HepG2 (cell line): ENCODE measurements at regions not wholly inside any gene's neighbourhood (a gene's known extent, or its start where the extent isn't known, plus 50 kb on each side); places are given as distances from the start of the nearest gene placed in this dataset.

ENCODE experiments used
- EP300 ChIP-seq, 3 experiments: sonication (generic) in 1 of 3; formaldehyde crosslinking in 1 of 3; IDR thresholded peaks; 2 replicates each; pipeline versions ENCODE4 v1.5.1 to v1.6.1; 2011 to 2020; ENCODE audit warnings: low read depth in 2 of 3, low read length in 2 of 3, borderline replicate concordance in 1 of 3, improper control_type of control experiment in 1 of 3, mild to moderate bottlenecking in 1 of 3, missing genetic modification reagents in 1 of 3, moderate library complexity in 1 of 3
- GABPA ChIP-seq, 2 experiments: IDR thresholded peaks; 2 replicates each; pipeline ENCODE4 v1.6.1; 2011 to 2016; ENCODE audit warnings: low read depth in 2 of 2, low read length in 1 of 2, missing biosample characterization in 1 of 2, missing genetic modification characterization in 1 of 2
- GATA4 ChIP-seq: sonication (generic); IDR thresholded peaks from 2 replicates; pipeline ENCODE4 v1.6.1; 2016; ENCODE audit warnings: antibody characterized with exemption, low read depth, borderline replicate concordance
- GATAD2A ChIP-seq: IDR thresholded peaks from 2 replicates; pipeline ENCODE4 v1.6.1; 2016
- GRHL1 ChIP-seq: sonication (generic); formaldehyde crosslinking; conservative IDR thresholded peaks from 2 replicates; pipeline ENCODE4 v1.8.0; 2022; ENCODE audit warnings: missing genetic modification reagents
- HDAC2 ChIP-seq: sonication (generic); formaldehyde crosslinking; IDR thresholded peaks from 2 replicates; pipeline ENCODE4 v1.4.0; 2020; ENCODE audit warnings: missing genetic modification reagents
- HNF4G ChIP-seq, 2 experiments: sonication (generic) in 1 of 2; formaldehyde crosslinking in 1 of 2; IDR thresholded peaks; 2 replicates each; pipeline versions ENCODE4 v1.4.0 to v1.6.1; 2011 to 2020; ENCODE audit warnings: borderline replicate concordance in 2 of 2, low read depth in 2 of 2, mild to moderate bottlenecking in 2 of 2, low read length in 1 of 2, missing genetic modification reagents in 1 of 2, moderate library complexity in 1 of 2
- KDM2A ChIP-seq: sonication (generic); formaldehyde crosslinking; IDR thresholded peaks from 2 replicates; pipeline ENCODE4 v1.4.0; 2020; ENCODE audit warnings: low read depth, missing genetic modification reagents, borderline replicate concordance
- MEIS2 ChIP-seq: sonication (generic); formaldehyde crosslinking; IDR thresholded peaks from 2 replicates; pipeline ENCODE4 v1.9.0; 2021; ENCODE audit warnings: mild to moderate bottlenecking, missing genetic modification reagents
- PREB ChIP-seq: sonication (generic); formaldehyde crosslinking; IDR thresholded peaks from 2 replicates; pipeline ENCODE4 v1.4.0; 2020; ENCODE audit warnings: missing genetic modification reagents
- RXRB ChIP-seq: IDR thresholded peaks from 2 replicates; pipeline ENCODE4 v1.6.1; 2016; ENCODE audit warnings: borderline replicate concordance, missing genetic modification reagents, missing compliant biosample characterization
- SKIL ChIP-seq: sonication (generic); formaldehyde crosslinking; IDR thresholded peaks from 2 replicates; pipeline ENCODE4 v1.8.0; 2022; ENCODE audit warnings: missing genetic modification reagents, mild to moderate bottlenecking, moderate library complexity, borderline replicate concordance
- SNAI1 ChIP-seq: sonication (generic); formaldehyde crosslinking; IDR thresholded peaks from 2 replicates; pipeline ENCODE4 v1.5.0; 2020; ENCODE audit warnings: mild to moderate bottlenecking, missing genetic modification reagents, borderline replicate concordance
- SOX5 ChIP-seq: IDR thresholded peaks from 2 replicates; pipeline ENCODE4 v1.6.1; 2016; ENCODE audit warnings: borderline replicate concordance
- SRY ChIP-seq: sonication (generic); formaldehyde crosslinking; IDR thresholded peaks from 2 replicates; pipeline ENCODE4 v1.8.0; 2022; ENCODE audit warnings: mild to moderate bottlenecking, missing genetic modification reagents
- TARDBP ChIP-seq: sonication (generic); formaldehyde crosslinking; IDR thresholded peaks from 2 replicates; pipeline ENCODE4 v1.8.0; 2022; ENCODE audit warnings: mild to moderate bottlenecking, missing genetic modification reagents
- THAP11 ChIP-seq: IDR thresholded peaks from 2 replicates; pipeline ENCODE4 v1.6.1; 2016; ENCODE audit warnings: missing biosample characterization, missing genetic modification reagents
- ZFP36L1 ChIP-seq: sonication (generic); formaldehyde crosslinking; IDR thresholded peaks from 2 replicates; pipeline ENCODE4 v1.8.0; 2022; ENCODE audit warnings: mild to moderate bottlenecking, missing genetic modification reagents, moderate library complexity
- ZNF432 ChIP-seq: sonication (generic); formaldehyde crosslinking; IDR thresholded peaks from 2 replicates; pipeline ENCODE4 v1.5.0; 2020; ENCODE audit warnings: missing genetic modification reagents, mild to moderate bottlenecking, borderline replicate concordance
- ZNF598 ChIP-seq: sonication (generic); formaldehyde crosslinking; IDR thresholded peaks from 2 replicates; pipeline ENCODE4 v1.5.1; 2020; ENCODE audit warnings: mild to moderate bottlenecking, missing genetic modification reagents, borderline replicate concordance
- ZSCAN12 ChIP-seq: sonication (generic); formaldehyde crosslinking; IDR thresholded peaks from 2 replicates; pipeline ENCODE4 v1.9.0; 2021; ENCODE audit warnings: mild to moderate bottlenecking, missing genetic modification reagents
- TF ChIP-seq, protein P1 (sequence below): sonication (generic); formaldehyde crosslinking; IDR thresholded peaks from 2 replicates; pipeline ENCODE4 v1.5.0; 2020; ENCODE audit warnings: missing genetic modification reagents
- TF ChIP-seq, protein P2 (sequence below): sonication (generic); formaldehyde crosslinking; IDR thresholded peaks from 2 replicates; pipeline ENCODE4 v1.8.0; 2023; ENCODE audit warnings: mild to moderate bottlenecking, missing genetic modification reagents

- TF ChIP-seq SKIL (CRISPR knock-in tag) = no peak
- peak; percentile 63; the same call in 1 of the 2 replicates for TF ChIP-seq HNF4G (IDR thresholded peaks at IDR 0.05; ENCODE audit: borderline replicate concordance, low read depth, low read length)
- no peak for TF ChIP-seq HNF4G (CRISPR knock-in tag; IDR thresholded peaks at IDR 0.05; ENCODE audit: borderline replicate concordance, low read depth)
- TF ChIP-seq MEIS2 (CRISPR knock-in tag) = no peak
- no peak for TF ChIP-seq GABPA (IDR thresholded peaks at IDR 0.05; ENCODE audit: low read depth, low read length)
- TF ChIP-seq GABPA (CRISPR knock-in tag; IDR thresholded peaks at IDR 0.05; ENCODE audit: low read depth) = 0 out of 2 replicates have a peak, but pooled peaks have one; percentile 29
- TF ChIP-seq HDAC2 = no peak
- TF ChIP-seq RXRB (CRISPR knock-in tag) = peak; percentile 40; the same call in 1 of the 2 replicates
- TF ChIP-seq SRY = no peak
- TF ChIP-seq ZNF432 = no peak
- TF ChIP-seq PREB (CRISPR knock-in tag) = no peak
- TF ChIP-seq, protein P1, sequence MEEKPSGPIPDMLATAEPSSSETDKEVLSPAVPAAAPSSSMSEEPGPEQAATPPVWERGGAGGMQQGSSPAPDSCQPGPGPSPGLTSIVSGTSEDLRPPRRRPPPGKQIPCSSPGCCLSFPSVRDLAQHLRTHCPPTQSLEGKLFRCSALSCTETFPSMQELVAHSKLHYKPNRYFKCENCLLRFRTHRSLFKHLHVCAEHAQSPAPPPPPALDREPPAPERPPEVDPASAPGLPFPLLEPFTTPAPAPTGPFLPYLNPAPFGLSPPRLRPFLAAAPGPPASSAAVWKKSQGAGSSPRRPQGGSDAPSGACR (CRISPR knock-in tag) = no peak
- no peak for TF ChIP-seq THAP11 (CRISPR knock-in tag)
- TF ChIP-seq KDM2A (CRISPR knock-in tag) = no peak
- TF ChIP-seq ZFP36L1 (CRISPR knock-in tag) = no peak
- TF ChIP-seq ZSCAN12 (CRISPR knock-in tag) = no peak
- TF ChIP-seq, protein P2, sequence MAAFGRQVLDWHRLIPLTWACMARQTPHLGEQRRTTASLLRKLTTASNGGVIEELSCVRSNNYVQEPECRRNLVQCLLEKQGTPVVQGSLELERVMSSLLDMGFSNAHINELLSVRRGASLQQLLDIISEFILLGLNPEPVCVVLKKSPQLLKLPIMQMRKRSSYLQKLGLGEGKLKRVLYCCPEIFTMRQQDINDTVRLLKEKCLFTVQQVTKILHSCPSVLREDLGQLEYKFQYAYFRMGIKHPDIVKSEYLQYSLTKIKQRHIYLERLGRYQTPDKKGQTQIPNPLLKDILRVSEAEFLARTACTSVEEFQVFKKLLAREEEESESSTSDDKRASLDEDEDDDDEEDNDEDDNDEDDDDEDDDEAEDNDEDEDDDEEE (CRISPR knock-in tag) = no peak
- TF ChIP-seq GATAD2A (CRISPR knock-in tag) = peak; percentile 43; the same call in 1 of the 2 replicates
- TF ChIP-seq TARDBP (CRISPR knock-in tag) = no peak
- no peak for TF ChIP-seq ZNF598 (CRISPR knock-in tag)
- no peak for TF ChIP-seq GATA4
- TF ChIP-seq EP300 (IDR thresholded peaks at IDR 0.05; ENCODE audit: low read depth in 2 of 2, low read length in 2 of 2) = peak in 1 of 2 experiments; percentile 31; a peak in 1 of 4 replicates
- no peak for TF ChIP-seq EP300 (CRISPR knock-in tag; IDR thresholded peaks at IDR 0.05; ENCODE audit: borderline replicate concordance)
- no peak for TF ChIP-seq GRHL1 (CRISPR knock-in tag)
- no peak for TF ChIP-seq SOX5
- TF ChIP-seq SNAI1 (CRISPR knock-in tag) = no peak
Observed at GRCh38 chr6:29232725-29233124, 62.0 kb downstream of the OR2J2 start (continued).
